Upper lobe of left lung (tissue), 6 donors: ENCODE measurements at regions not wholly inside any gene's neighbourhood (a gene's known extent, or its start where the extent isn't known, plus 50 kb on each side); places are given as distances from the start of the nearest gene placed in this dataset.
"Not testable (repeated sequence)": the region's sequence is repeated elsewhere in the genome, so short reads cannot be mapped to it uniquely, and the experiment has no call there.

Experiments used
- ATAC-seq, 2 donors: fragments of 200-7000 bp; cut with Tn5 transposase; one replicate each; pipeline ENCODE4 v1.9.1; 2022; ENCODE audit warnings: mild to moderate bottlenecking in 2 of 2, moderate library complexity in 2 of 2; ENCODE audit not compliant: low FRiP score in 2 of 2
- DNase-seq, 2 donors: peaks; one replicate each; pipeline ENCODE4 v3.0.0-alpha.2; 2019 to 2020
- H3K27ac ChIP-seq, 4 donors: fragments of 200-600 bp; sonication (generic); one replicate each; pipeline ENCODE4 v1.5.1; 2016 to 2019
- H3K27me3 ChIP-seq, 4 donors: fragments of 200-600 bp; sonication (generic); one replicate each; pipeline ENCODE4 v1.5.1; 2017 to 2019
- H3K36me3 ChIP-seq, 4 donors: fragments of 200-600 bp; sonication (generic); one replicate each; pipeline ENCODE4 v1.5.1; 2016 to 2019
- H3K4me1 ChIP-seq, 4 donors: fragments of 200-600 bp; sonication (generic); one replicate each; pipeline ENCODE4 v1.5.1; 2018 to 2019
- H3K4me3 ChIP-seq, 4 donors: fragments of 200-600 bp; sonication (generic); one replicate each; pipeline ENCODE4 v1.5.1; 2017 to 2019; ENCODE audit warnings: mild to moderate bottlenecking in 2 of 4, moderate library complexity in 1 of 4
- H3K9me3 ChIP-seq, 4 donors: fragments of 200-600 bp; sonication (generic); one replicate each; pipeline ENCODE4 v1.5.1; 2018 to 2019
- EP300 ChIP-seq, 4 donors: sonication (generic); formaldehyde crosslinking; IDR thresholded peaks; one replicate each; pipeline ENCODE4 v1.5.1; 2017; ENCODE audit warnings: antibody characterized with exemption in 4 of 4, control low read depth in 2 of 4
- POLR2A ChIP-seq, 4 donors: fragments of 450-650 bp; IDR thresholded peaks; one replicate each; pipeline ENCODE4 v1.5.1; 2016 to 2017; ENCODE audit warnings: antibody characterized with exemption in 4 of 4, mild to moderate bottlenecking in 2 of 4
- POLR2AphosphoS5 ChIP-seq, 2 donors: sonication (generic); formaldehyde crosslinking; IDR thresholded peaks; one replicate each; pipeline ENCODE4 v1.5.1; 2017; ENCODE audit warnings: antibody characterized with exemption in 2 of 2
- WGBS, 2 donors: methylation state at CpG; one replicate each; pipeline ENCODE4 v1.1.5; 2017 to 2018; 5-methylcytosine and 5-hydroxymethylcytosine counted together
- TF ChIP-seq, protein P1 (sequence below), 6 experiments: fragments of 450-650 bp in 4 of 6; fragments of 200-600 bp in 2 of 6; sonication (generic) in 2 of 6; IDR thresholded peaks; one replicate each; pipeline ENCODE4 v1.5.1; 2016 to 2019; ENCODE audit warnings: antibody characterized with exemption in 6 of 6
- donor health status: DM: no; HTN: no; CAD: no; lungs with moderate emphysema.
- donor health status: DM: no; HTN: yes; CAD: no; lungs with severe emphysema.

- Histone ChIP-seq H3K4me1 (no peaks in the 10 kb centered on the region), H3K27ac (no peak overlapping the region), H3K4me3 (no peak overlapping the region), H3K36me3 (no peaks in the 10 kb centered on the region), H3K9me3 (no peaks in the 10 kb centered on the region), H3K27me3 (no peaks in the 10 kb centered on the region)
- TF ChIP-seq POLR2AphosphoS5 (IDR thresholded peaks at IDR 0.05), result no peak
- TF ChIP-seq, protein P1, sequence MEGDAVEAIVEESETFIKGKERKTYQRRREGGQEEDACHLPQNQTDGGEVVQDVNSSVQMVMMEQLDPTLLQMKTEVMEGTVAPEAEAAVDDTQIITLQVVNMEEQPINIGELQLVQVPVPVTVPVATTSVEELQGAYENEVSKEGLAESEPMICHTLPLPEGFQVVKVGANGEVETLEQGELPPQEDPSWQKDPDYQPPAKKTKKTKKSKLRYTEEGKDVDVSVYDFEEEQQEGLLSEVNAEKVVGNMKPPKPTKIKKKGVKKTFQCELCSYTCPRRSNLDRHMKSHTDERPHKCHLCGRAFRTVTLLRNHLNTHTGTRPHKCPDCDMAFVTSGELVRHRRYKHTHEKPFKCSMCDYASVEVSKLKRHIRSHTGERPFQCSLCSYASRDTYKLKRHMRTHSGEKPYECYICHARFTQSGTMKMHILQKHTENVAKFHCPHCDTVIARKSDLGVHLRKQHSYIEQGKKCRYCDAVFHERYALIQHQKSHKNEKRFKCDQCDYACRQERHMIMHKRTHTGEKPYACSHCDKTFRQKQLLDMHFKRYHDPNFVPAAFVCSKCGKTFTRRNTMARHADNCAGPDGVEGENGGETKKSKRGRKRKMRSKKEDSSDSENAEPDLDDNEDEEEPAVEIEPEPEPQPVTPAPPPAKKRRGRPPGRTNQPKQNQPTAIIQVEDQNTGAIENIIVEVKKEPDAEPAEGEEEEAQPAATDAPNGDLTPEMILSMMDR (IDR thresholded peaks at IDR 0.05), result no peak
- no peak for TF ChIP-seq POLR2A (IDR thresholded peaks at IDR 0.05)
- TF ChIP-seq EP300 (IDR thresholded peaks at IDR 0.05), result no peak
- ATAC-seq (no peak), DNase-seq (no peak)
- WGBS, 2 donors, result 83 to 84% methylated on average over 2 of the region's 2 CpGs
These were observed 86.3 kb downstream of the GYPE start for GRCh38 chr4:143819029-143819428.

GRCh38 chr4:143817866-143818265, 87.5 kb downstream of the GYPE start:
- not testable (repeated sequence) for H3K36me3 ChIP-seq, DNase-seq, H3K27ac ChIP-seq, H3K9me3 ChIP-seq, H3K27me3 ChIP-seq, H3K4me3 ChIP-seq, ATAC-seq, H3K4me1 ChIP-seq
- 83% methylated on average over 1 of the region's 1 CpG for WGBS, 2 donors

- ATAC-seq, H3K9me3 ChIP-seq, H3K4me3 ChIP-seq, DNase-seq, H3K36me3 ChIP-seq, H3K27ac ChIP-seq, H3K4me1 ChIP-seq, H3K27me3 ChIP-seq: not testable (repeated sequence)
These were observed 90.0 kb downstream of the GYPE start for GRCh38 chr4:143815375-143815774.

GRCh38 chr4:143813431-143814154, 91.8 kb downstream of the GYPE start:
- ATAC-seq, H3K36me3 ChIP-seq, H3K9me3 ChIP-seq, DNase-seq, H3K27ac ChIP-seq, H3K27me3 ChIP-seq, H3K4me3 ChIP-seq, H3K4me1 ChIP-seq: not testable (repeated sequence)
- 90 to 99% methylated on average over 4 of the region's 4 CpGs for WGBS, 2 donors

- not testable (repeated sequence) for H3K9me3 ChIP-seq, H3K36me3 ChIP-seq, H3K27me3 ChIP-seq, H3K4me3 ChIP-seq, ATAC-seq, DNase-seq, H3K27ac ChIP-seq, H3K4me1 ChIP-seq
- WGBS, 2 donors, result 88 to 96% methylated on average over 1 of the region's 1 CpG
These were observed 91.2 kb upstream of the FREM3 start for GRCh38 chr4:143791693-143792092.

DNA sequence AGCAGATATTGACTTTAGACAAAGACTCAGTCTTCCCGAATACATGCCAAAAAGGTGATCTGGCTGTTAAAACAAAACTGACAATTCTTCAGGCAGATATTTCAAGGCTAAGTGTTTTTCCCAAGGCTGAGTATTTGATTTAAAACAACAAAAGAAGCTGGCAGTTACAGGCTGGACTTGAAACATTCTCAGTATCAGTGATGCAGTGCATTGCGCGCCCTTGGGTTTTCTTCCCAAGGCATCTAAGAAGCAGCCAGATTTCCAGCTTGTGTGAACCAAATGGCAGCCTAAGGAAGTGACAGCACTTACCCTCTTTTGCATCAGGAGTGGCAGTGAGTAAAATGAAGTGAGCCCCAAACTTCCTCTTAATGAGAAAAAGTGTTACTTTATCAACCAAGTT, 90.0 kb upstream of the FREM3 start:
- H3K27ac ChIP-seq, DNase-seq, H3K4me1 ChIP-seq, H3K27me3 ChIP-seq, ATAC-seq, H3K36me3 ChIP-seq, H3K4me3 ChIP-seq, H3K9me3 ChIP-seq: not testable (repeated sequence)
- WGBS, 2 donors, result 79 to 89% methylated on average over 3 of the region's 3 CpGs

GRCh38 chr4:143789618-143790017, 89.1 kb upstream of the FREM3 start:
- ATAC-seq, H3K27me3 ChIP-seq, H3K4me3 ChIP-seq, H3K36me3 ChIP-seq, H3K4me1 ChIP-seq, H3K9me3 ChIP-seq, DNase-seq, H3K27ac ChIP-seq: not testable (repeated sequence)
- WGBS, 2 donors, result 53 to 67% methylated on average over 2 of the region's 2 CpGs

- ATAC-seq, result no peak
- H3K4me3 ChIP-seq, result no peak overlapping the region
These were observed 84.1 kb upstream of the FREM3 start for GRCh38 chr4:143784567-143784966.

More at GRCh38 chr4:143784567-143784966, 84.1 kb upstream of the FREM3 start:
- Histone ChIP-seq H3K27me3 (no peaks in the 10 kb centered on the region), H3K36me3 (no peaks in the 10 kb centered on the region), H3K4me1 (no peaks in the 10 kb centered on the region), H3K27ac (no peak overlapping the region), H3K9me3 (peaks cover 0 to 6% (median 0%) of the 10 kb centered on the region in 4 donors)
- 69 to 72% methylated on average over 2 of the region's 2 CpGs for WGBS, 2 donors
- no peak for DNase-seq
- TF ChIP-seq, protein P1 (IDR thresholded peaks at IDR 0.05), result no peak
- TF ChIP-seq POLR2AphosphoS5 (IDR thresholded peaks at IDR 0.05) (no peak), EP300 (IDR thresholded peaks at IDR 0.05) (no peak), POLR2A (IDR thresholded peaks at IDR 0.05) (no peak)
